HG02884 (cell line): ENCODE measurements at regions not wholly inside any gene's neighbourhood (a gene's known extent, or its start where the extent isn't known, plus 50 kb on each side); places are given as distances from the start of the nearest gene placed in this dataset.

ENCODE experiments used
- ATAC-seq: cut with Tn5 transposase; IDR thresholded peaks from one replicate; pipeline ENCODE4 v1.9.1; 2021; ENCODE audit warnings: mild to moderate bottlenecking, moderate library complexity; ENCODE audit not compliant: unreplicated experiment

- no peak for ATAC-seq
Observed at GRCh38 chr15:87805117-87805820, 451.3 kb downstream of the NTRK3 start.

GRCh38 chr15:87804451-87804850 lies 452.1 kb downstream of the NTRK3 start:
- no peak for ATAC-seq

GRCh38 chr15:87799838-87800237 lies 456.7 kb downstream of the NTRK3 start:
- ATAC-seq = no peak

- no peak for ATAC-seq
Observed at GRCh38 chr15:87799428-87799827, 457.1 kb downstream of the NTRK3 start.

- ATAC-seq = no peak
Observed at GRCh38 chr15:87793725-87794124, 462.8 kb downstream of the NTRK3 start.

GRCh38 chr15:87792250-87793040 lies 464.1 kb downstream of the NTRK3 start:
- no peak for ATAC-seq

GRCh38 chr15:87781959-87782625 lies 474.4 kb downstream of the NTRK3 start:
- no peak for ATAC-seq

- ATAC-seq = no peak
Observed at GRCh38 chr15:87779746-87780145, 476.8 kb downstream of the NTRK3 start.

GRCh38 chr15:87778358-87778757 lies 478.2 kb downstream of the NTRK3 start:
- ATAC-seq = no peak

GRCh38 chr15:87777054-87777561 lies 479.4 kb downstream of the NTRK3 start:
- no peak for ATAC-seq

- ATAC-seq = no peak
Observed at GRCh38 chr15:87767516-87767915, 489.0 kb downstream of the NTRK3 start.

- no peak for ATAC-seq
Observed at GRCh38 chr15:87764461-87765240, 491.9 kb downstream of the NTRK3 start.

- ATAC-seq = no peak
Observed at GRCh38 chr15:87763837-87764236, 492.7 kb downstream of the NTRK3 start.

- ATAC-seq = no peak
Observed at GRCh38 chr15:87761736-87762509, 494.6 kb downstream of the NTRK3 start.

GRCh38 chr15:87760547-87761314 lies 495.8 kb downstream of the NTRK3 start:
- ATAC-seq = no peak

- no peak for ATAC-seq
Observed at GRCh38 chr15:87758794-87759418, 497.6 kb downstream of the NTRK3 start.

GRCh38 chr15:87757084-87757483 lies 499.5 kb downstream of the NTRK3 start:
- ATAC-seq = no peak

GRCh38 chr15:87756072-87756471 lies 500.5 kb downstream of the NTRK3 start:
- ATAC-seq = no peak

GRCh38 chr15:87755226-87755625 lies 501.3 kb downstream of the NTRK3 start:
- no peak for ATAC-seq
